GM20000 (cell line): ENCODE measurements at regions not wholly inside any gene's neighbourhood (a gene's known extent, or its start where the extent isn't known, plus 50 kb on each side); places are given as distances from the start of the nearest gene placed in this dataset.

Experiments used
- DNase-seq: peaks from one replicate; pipeline ENCODE4 v3.0.0; 2012; ENCODE audit warnings: low spot score
- CTCF ChIP-seq: IDR thresholded peaks from 2 replicates; pipeline ENCODE4 v1.5.1; 2012; ENCODE audit warnings: mild to moderate bottlenecking, control low read depth; ENCODE audit errors: extremely low read depth, missing control alignments

DNA sequence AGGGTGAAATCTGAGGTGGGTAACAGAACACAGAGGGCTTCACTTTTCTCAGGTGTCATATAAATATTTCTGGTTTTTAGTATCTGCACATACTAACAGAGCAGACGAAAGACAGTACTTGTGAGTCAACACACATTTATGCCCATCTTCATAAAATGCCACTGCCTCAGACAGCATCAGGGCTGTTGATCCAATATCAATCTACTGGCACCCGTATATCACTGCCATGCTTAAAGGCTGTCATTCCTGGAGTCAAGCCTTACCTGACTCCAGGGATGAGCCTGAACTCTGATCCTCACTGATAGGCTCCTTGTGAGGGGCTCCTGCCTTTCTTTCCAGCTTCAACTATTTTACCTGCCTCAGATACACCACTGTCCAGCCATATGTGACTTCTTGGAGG lies 595.7 kb downstream of the TFAP2B start:
- no peak for TF ChIP-seq CTCF
- no peak for DNase-seq

DNA sequence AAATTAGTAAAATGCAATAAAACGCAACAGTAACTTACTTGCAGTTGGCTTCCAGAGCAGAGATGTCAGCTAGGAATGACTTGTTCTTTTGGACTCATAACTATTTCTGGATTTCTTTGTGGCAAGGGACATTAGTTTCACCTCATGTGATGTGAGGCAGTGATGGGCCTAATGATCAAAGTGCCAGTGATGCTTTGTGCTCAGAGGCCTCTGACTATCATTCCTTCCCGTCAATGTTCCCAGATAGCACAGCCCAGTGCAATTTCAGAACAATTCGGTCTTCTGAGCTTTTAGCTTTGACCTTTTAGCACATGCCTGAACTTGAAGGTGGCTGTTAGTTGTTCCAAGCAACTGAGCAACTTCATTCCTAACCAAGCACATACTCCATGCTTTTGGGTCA lies 596.8 kb downstream of the TFAP2B start:
- no peak for TF ChIP-seq CTCF
- DNase-seq, result no peak

DNA sequence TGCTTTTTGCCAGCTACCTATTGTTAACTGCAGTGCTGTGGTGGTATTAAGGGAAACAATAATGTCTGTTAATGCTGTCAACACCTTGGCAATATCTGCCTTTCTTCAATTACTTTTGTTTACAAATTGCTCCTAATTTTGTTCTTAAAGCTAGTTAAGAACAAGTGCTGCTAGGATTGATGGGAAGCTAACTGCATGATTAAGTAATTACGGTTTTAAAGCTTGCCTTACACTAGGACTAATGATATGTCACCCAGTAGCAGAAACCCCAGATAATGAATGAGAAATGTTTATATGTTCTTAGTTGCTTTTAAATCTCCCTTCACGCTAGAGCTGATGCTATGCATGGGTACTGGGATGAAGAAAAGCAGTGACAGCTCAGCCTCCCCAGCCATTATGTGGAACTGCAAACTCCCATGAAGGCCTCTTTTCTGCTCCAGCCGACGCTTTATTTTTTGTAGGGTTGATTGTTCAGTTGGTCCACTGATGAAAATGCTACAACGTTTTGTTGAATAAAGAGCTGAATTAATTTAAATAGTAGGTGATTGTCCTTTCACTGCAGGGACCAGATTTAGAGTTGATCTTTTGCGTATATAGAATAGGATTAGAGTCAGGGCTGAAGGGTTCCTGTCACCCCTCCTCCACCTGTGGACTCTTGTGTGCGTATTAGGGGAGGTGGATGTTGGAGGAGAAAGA lies 610.5 kb downstream of the TFAP2B start:
- no peak for TF ChIP-seq CTCF
- no peak for DNase-seq

DNA sequence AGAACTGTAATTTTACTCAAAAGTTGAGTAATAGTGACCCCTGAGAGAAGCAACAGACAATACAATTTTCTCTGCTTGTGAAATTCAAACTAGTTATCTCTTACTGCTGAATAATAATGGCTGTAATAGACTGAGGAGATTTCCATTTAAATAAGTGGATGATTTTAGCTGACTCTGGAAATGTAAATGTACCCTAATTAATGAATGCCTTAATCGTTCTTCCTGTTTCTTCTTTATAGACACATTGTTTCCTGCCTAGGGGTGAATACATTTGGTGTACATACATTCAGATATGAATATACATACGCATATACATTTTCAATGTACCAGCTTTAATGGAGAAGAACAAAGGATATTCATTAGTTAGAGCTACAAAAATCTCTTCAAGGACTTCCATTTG lies 611.9 kb downstream of the TFAP2B start:
- no peak for DNase-seq
- TF ChIP-seq CTCF, result no peak

- TF ChIP-seq CTCF, result no peak
- DNase-seq, result no peak
Observed at GRCh38 chr6:51432481-51432880, 613.8 kb downstream of the TFAP2B start.

- TF ChIP-seq CTCF, result no peak
Observed at GRCh38 chr6:51450248-51450957, 631.7 kb downstream of the TFAP2B start.

DNA sequence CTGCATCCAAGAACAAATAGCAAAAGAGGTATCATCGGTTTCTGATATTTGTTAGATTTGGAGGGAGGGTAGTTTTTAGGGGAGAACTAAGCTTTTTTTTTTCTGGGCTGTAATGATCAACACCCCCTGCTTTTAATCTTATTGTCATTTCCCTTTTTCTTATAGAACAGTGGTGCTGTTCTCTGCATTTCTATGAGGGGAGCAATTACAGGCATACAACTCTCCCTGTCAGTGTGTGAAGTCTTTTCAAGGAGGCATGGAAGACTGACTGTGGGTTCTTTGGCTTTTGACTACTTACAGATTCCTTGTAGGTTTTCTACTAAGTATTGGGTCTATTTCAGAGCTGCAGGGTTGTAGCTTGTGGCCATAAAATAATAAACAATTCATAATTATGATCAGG lies 632.3 kb downstream of the TFAP2B start:
- no peak for DNase-seq
- no peak for TF ChIP-seq CTCF

More at GRCh38 chr6:51450248-51450957, 631.7 kb downstream of the TFAP2B start:
- no peak for DNase-seq
